ENCODE measurements at regions not wholly inside any gene's neighbourhood (a gene's known extent, or its start where the extent isn't known, plus 50 kb on each side); places are given as distances from the start of the nearest gene placed in this dataset.
"Not testable (repeated sequence)": the region's sequence is repeated elsewhere in the genome, so short reads cannot be mapped to it uniquely, and the experiment has no call there.

- Mint-ChIP-seq H3K4me1 (no peaks in the 10 kb centered on the region), H3K9me3 (peaks cover 4% of the 10 kb centered on the region), H3K27me3 (ENCODE audit: low read depth) (no peaks in the 10 kb centered on the region), H3K27ac (ENCODE audit: unreplicated experiment) (no peak overlapping the region), H3K36me3 (ENCODE audit: low read depth) (no peaks in the 10 kb centered on the region), H3K4me3 (no peak overlapping the region)
- TF ChIP-seq CTCF (conservative IDR thresholded peaks at IDR 0.05) = no peak
- no peak for DNase-seq (ENCODE audit: low read depth, low spot score)
Measured at GRCh38 chr1:80293818-80294217, 1287.3 kb upstream of the ADGRL4 start.

- H3K36me3 Mint-ChIP-seq (ENCODE audit: low read depth); H3K4me3 Mint-ChIP-seq; H3K27ac Mint-ChIP-seq (ENCODE audit: unreplicated experiment); H3K4me1 Mint-ChIP-seq; H3K9me3 Mint-ChIP-seq; DNase-seq (ENCODE audit: low read depth, low spot score); H3K27me3 Mint-ChIP-seq (ENCODE audit: low read depth): not testable (repeated sequence)
Measured at GRCh38 chr1:80288750-80289149, 1282.2 kb upstream of the ADGRL4 start.

GRCh38 chr1:80282536-80282935, 1276.0 kb upstream of the ADGRL4 start:
- Mint-ChIP-seq H3K4me3 (no peak overlapping the region), H3K27me3 (ENCODE audit: low read depth) (no peaks in the 10 kb centered on the region)

GRCh38 chr1:80278936-80279335, 1272.4 kb upstream of the ADGRL4 start:
- TF ChIP-seq CTCF (conservative IDR thresholded peaks at IDR 0.05) = no peak
- Mint-ChIP-seq H3K27ac (ENCODE audit: unreplicated experiment) (no peak overlapping the region), H3K9me3 (peaks cover 3% of the 10 kb centered on the region)

More at GRCh38 chr1:80282536-80282935, 1276.0 kb upstream of the ADGRL4 start:
- Mint-ChIP-seq H3K27ac (ENCODE audit: unreplicated experiment) (no peak overlapping the region), H3K9me3 (no peaks in the 10 kb centered on the region), H3K36me3 (ENCODE audit: low read depth) (no peaks in the 10 kb centered on the region), H3K4me1 (no peaks in the 10 kb centered on the region)
- no peak for TF ChIP-seq CTCF (conservative IDR thresholded peaks at IDR 0.05)
- DNase-seq (ENCODE audit: low read depth, low spot score) = no peak

GRCh38 chr1:80274256-80274655, 1267.7 kb upstream of the ADGRL4 start:
- Mint-ChIP-seq H3K9me3 (peaks cover 7% of the 10 kb centered on the region), H3K27me3 (ENCODE audit: low read depth) (no peaks in the 10 kb centered on the region), H3K27ac (ENCODE audit: unreplicated experiment) (no peak overlapping the region), H3K4me1 (no peaks in the 10 kb centered on the region), H3K4me3 (no peak overlapping the region), H3K36me3 (ENCODE audit: low read depth) (no peaks in the 10 kb centered on the region)
- no peak for TF ChIP-seq CTCF (conservative IDR thresholded peaks at IDR 0.05)
- no peak for DNase-seq (ENCODE audit: low read depth, low spot score)

More at GRCh38 chr1:80278936-80279335, 1272.4 kb upstream of the ADGRL4 start:
- Mint-ChIP-seq H3K27me3 (ENCODE audit: low read depth) (no peaks in the 10 kb centered on the region), H3K36me3 (ENCODE audit: low read depth) (no peaks in the 10 kb centered on the region), H3K4me3 (no peak overlapping the region), H3K4me1 (no peaks in the 10 kb centered on the region)
- DNase-seq (ENCODE audit: low read depth, low spot score) = no peak

GRCh38 chr1:80272495-80272894, 1266.0 kb upstream of the ADGRL4 start:
- Mint-ChIP-seq H3K27me3 (ENCODE audit: low read depth) (no peaks in the 10 kb centered on the region), H3K36me3 (ENCODE audit: low read depth) (no peaks in the 10 kb centered on the region), H3K9me3 (peaks cover 7% of the 10 kb centered on the region), H3K4me3 (no peak overlapping the region), H3K27ac (ENCODE audit: unreplicated experiment) (no peak overlapping the region), H3K4me1 (no peaks in the 10 kb centered on the region)
- no peak for DNase-seq (ENCODE audit: low read depth, low spot score)
- no peak for TF ChIP-seq CTCF (conservative IDR thresholded peaks at IDR 0.05)
